HL-60 (cell line): ENCODE measurements at regions not wholly inside any gene's neighbourhood (a gene's known extent, or its start where the extent isn't known, plus 50 kb on each side); places are given as distances from the start of the nearest gene placed in this dataset.

Experiments used
- DNase-seq, 2 experiments: peaks; one replicate each; pipeline ENCODE4 v3.0.0-alpha.2; 2010 to 2020; ENCODE audit warnings: low read depth in 1 of 2, low spot score in 1 of 2
- H3K27ac ChIP-seq: fragments of 250-450 bp; sonication (Bioruptor Pico); replicated peaks from 2 replicates; pipeline ENCODE4 v1.5.1; 2020; ENCODE audit warnings: mild to moderate bottlenecking, moderate library complexity
- H3K27me3 ChIP-seq: fragments of 250-450 bp; sonication (Bioruptor Pico); 2 replicates; pipeline ENCODE4 v1.5.1; 2021; ENCODE audit warnings: mild to moderate bottlenecking, moderate library complexity; ENCODE audit not compliant: insufficient read depth, poor library complexity, severe bottlenecking
- H3K4me3 ChIP-seq: replicated peaks from 2 replicates; pipeline ENCODE4 v1.5.1; 2011; ENCODE audit warnings: mild to moderate bottlenecking, control low read depth, low read length; ENCODE audit not compliant: insufficient read depth
- GABPA ChIP-seq: IDR thresholded peaks from 2 replicates; pipeline ENCODE4 v1.6.1; 2012; ENCODE audit warnings: low read depth
- POLR2AphosphoS5 ChIP-seq: IDR thresholded peaks from 2 replicates; pipeline ENCODE4 v1.6.1; 2012; ENCODE audit warnings: low read depth
- SPI1 ChIP-seq: IDR thresholded peaks from 2 replicates; pipeline ENCODE4 v1.6.1; 2012; ENCODE audit warnings: low read depth, mild to moderate bottlenecking, borderline replicate concordance
- TF ChIP-seq, protein P1 (sequence below): IDR thresholded peaks from 2 replicates; pipeline ENCODE4 v1.6.1; 2012; ENCODE audit warnings: low read depth; ENCODE audit not compliant: insufficient replicate concordance
- TF ChIP-seq, protein P2 (sequence below): IDR thresholded peaks from one replicate; pipeline ENCODE4 v1.5.1; 2011; ENCODE audit warnings: low read length, control low read depth, inconsistent platforms; ENCODE audit not compliant: insufficient read depth

DNA sequence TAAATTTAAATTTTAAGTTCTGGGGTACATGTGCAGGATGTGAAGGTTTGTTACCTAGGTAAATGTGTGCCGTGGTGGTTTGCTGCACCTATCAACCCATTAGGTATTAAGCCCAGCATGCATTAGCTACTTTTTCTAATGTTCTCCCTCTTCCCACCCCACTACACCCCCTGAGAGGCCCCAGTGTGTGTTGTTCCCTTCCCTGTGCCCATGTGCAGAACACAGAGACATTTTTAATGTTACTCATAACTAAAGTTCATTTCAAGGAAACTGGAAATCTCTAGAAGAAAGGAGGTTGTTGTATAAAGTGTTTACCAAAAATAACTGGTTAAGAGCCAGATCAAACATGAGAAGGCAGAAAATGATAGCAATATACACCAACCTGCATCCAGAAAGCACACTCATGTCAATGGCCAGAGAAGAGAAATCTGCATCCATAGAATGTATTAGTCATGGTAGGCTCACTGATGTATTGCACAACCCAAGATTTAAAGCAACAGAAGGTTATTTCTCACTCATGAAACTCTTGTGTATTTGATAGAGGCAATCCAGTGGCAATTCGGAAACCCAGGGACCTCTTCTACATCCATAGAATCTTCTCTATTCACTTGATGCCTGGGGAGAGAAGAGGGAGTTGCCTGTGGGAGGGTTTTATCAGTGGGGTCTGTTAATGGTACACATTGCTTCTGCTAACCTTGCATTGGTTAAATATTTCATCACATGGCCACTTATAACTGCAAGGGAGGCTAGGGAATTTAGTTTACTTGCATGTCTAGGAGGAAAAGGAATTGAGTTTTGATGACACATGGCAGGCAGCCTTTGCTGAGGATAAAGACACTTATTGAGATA, 321.9 kb upstream of the RASGRP1 start:
- H3K4me3 ChIP-seq: no peak overlapping the region
- no peak for TF ChIP-seq SPI1
- no peaks in the 10 kb centered on the region for H3K27me3 ChIP-seq
- DNase-seq: no peak
- H3K27ac ChIP-seq: no peak overlapping the region

DNA sequence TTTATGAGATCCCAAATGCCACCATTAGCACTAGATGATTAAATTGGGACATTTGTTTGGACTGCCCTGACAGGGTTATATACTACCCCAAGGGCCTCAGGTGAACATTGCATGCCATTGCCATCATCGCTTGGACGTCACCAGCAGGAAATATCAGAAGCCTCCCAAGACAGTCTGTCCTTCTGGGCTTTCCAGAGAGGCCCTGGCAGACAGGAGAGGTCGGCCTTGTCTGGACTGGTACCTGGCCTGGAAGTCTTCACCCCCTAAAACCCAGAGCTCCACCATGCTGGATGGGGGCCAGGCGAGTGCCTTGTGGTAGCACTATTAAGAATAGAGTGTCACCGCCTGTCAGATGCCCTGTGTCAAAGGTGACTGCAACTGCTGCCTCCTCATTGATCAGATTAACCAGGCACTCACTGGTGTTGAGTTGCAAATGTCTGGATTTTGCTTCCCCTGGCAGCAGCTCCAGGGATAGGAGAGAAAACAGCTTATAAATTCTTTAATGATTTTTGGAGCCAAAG, 324.1 kb upstream of the RASGRP1 start:
- H3K4me3 ChIP-seq: no peak overlapping the region
- H3K27me3 ChIP-seq: no peaks in the 10 kb centered on the region
- no peak for DNase-seq
- no peak overlapping the region for H3K27ac ChIP-seq
- TF ChIP-seq SPI1 (no peak), POLR2AphosphoS5 (no peak), GABPA (no peak)
- TF ChIP-seq, protein P1, sequence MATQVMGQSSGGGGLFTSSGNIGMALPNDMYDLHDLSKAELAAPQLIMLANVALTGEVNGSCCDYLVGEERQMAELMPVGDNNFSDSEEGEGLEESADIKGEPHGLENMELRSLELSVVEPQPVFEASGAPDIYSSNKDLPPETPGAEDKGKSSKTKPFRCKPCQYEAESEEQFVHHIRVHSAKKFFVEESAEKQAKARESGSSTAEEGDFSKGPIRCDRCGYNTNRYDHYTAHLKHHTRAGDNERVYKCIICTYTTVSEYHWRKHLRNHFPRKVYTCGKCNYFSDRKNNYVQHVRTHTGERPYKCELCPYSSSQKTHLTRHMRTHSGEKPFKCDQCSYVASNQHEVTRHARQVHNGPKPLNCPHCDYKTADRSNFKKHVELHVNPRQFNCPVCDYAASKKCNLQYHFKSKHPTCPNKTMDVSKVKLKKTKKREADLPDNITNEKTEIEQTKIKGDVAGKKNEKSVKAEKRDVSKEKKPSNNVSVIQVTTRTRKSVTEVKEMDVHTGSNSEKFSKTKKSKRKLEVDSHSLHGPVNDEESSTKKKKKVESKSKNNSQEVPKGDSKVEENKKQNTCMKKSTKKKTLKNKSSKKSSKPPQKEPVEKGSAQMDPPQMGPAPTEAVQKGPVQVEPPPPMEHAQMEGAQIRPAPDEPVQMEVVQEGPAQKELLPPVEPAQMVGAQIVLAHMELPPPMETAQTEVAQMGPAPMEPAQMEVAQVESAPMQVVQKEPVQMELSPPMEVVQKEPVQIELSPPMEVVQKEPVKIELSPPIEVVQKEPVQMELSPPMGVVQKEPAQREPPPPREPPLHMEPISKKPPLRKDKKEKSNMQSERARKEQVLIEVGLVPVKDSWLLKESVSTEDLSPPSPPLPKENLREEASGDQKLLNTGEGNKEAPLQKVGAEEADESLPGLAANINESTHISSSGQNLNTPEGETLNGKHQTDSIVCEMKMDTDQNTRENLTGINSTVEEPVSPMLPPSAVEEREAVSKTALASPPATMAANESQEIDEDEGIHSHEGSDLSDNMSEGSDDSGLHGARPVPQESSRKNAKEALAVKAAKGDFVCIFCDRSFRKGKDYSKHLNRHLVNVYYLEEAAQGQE: no peak
- TF ChIP-seq, protein P2, sequence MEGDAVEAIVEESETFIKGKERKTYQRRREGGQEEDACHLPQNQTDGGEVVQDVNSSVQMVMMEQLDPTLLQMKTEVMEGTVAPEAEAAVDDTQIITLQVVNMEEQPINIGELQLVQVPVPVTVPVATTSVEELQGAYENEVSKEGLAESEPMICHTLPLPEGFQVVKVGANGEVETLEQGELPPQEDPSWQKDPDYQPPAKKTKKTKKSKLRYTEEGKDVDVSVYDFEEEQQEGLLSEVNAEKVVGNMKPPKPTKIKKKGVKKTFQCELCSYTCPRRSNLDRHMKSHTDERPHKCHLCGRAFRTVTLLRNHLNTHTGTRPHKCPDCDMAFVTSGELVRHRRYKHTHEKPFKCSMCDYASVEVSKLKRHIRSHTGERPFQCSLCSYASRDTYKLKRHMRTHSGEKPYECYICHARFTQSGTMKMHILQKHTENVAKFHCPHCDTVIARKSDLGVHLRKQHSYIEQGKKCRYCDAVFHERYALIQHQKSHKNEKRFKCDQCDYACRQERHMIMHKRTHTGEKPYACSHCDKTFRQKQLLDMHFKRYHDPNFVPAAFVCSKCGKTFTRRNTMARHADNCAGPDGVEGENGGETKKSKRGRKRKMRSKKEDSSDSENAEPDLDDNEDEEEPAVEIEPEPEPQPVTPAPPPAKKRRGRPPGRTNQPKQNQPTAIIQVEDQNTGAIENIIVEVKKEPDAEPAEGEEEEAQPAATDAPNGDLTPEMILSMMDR: no peak

DNA sequence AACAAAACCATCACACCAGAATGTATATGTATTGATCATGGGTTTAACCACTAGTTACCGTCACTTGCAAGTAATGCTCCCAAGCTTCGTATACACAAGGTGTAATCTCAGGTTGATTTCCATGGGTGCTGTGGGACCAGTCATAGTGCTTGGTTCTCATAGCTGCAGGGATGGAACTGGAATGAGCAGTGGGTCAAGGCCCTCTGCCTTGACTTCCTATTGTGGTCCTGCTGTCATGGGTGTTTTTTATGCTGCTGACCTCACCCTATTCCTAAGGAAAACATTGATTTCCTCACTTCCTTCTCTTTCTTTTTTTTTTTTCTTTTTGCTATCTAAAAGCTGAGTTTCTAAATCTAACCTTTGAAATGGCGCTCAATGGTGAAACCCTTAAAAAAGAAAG, 325.6 kb upstream of the RASGRP1 start:
- no peak for DNase-seq
- no peak overlapping the region for H3K4me3 ChIP-seq
- H3K27me3 ChIP-seq: no peaks in the 10 kb centered on the region
- no peak overlapping the region for H3K27ac ChIP-seq
- TF ChIP-seq SPI1 (no peak), GABPA (no peak), POLR2AphosphoS5 (no peak)
- TF ChIP-seq, protein P1: no peak
- TF ChIP-seq, protein P2: no peak

DNA sequence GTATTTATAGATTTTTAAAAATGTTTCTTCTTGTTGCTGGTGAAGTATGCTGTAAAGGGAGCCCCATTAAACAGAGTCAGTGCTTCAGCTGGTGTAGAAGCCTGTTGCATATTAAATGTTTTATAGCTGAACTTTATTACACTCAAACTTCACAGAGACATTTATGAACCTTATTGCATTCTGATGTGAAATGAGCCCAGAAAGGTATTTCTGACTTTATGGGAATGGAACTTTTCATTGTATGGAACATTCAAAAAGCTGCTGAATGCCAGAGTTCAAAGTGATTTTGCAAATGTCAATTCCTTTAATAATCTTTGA, 329.3 kb upstream of the RASGRP1 start:
- Histone ChIP-seq H3K4me3 (no peak overlapping the region), H3K27me3 (no peaks in the 10 kb centered on the region), H3K27ac (no peak overlapping the region)
- TF ChIP-seq GABPA: no peak
- TF ChIP-seq, protein P2: no peak
- TF ChIP-seq, protein P1: no peak
- TF ChIP-seq SPI1: no peak
- TF ChIP-seq POLR2AphosphoS5: no peak
- no peak for DNase-seq
